ENCODE measurements at regions not wholly inside any gene's neighbourhood (a gene's known extent, or its start where the extent isn't known, plus 50 kb on each side); places are given as distances from the start of the nearest gene placed in this dataset.
A peak's percentile ranks its signal among the peaks of the same experiment; 100 is the strongest.

DNA sequence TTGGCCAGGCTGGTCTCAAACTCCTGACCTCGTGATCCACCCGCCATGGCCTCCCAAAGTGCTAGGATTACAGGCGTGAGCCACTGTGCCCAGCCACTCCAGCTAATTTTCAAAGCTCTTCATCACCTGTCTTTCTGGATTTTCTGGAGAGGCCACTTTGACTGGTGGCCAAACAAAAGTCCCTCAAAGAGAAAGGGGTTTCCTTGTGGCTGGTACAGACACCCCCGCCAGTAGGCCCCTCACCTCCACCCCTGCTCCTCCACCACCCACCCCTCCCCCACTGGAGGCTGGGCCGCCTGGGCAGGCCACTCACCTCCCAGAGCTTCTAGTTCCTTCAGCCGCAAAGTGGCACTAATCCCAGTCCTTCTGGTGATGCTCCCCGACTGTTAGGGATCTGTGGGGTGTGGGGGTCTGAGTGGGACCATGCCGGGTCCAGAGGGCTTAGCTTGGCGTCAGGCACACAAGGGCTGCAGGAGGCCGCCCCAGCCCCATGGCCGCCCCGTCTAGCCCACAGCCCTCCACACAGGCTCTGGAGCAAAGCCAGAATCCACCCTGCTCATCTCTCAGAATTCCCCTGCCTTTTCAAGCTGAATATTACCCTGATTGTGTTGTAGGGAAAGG, 182.0 kb upstream of the IER5L start:
- no peak for TF ChIP-seq CTCF (IDR thresholded peaks at IDR 0.05; ENCODE audit: control extremely low read depth, extremely low read depth, low read depth, missing control alignments)
- no peak for DNase-seq (ENCODE audit: extremely low spot score)
- ChIA-PET POLR2A (no interaction called here), CTCF (interaction anchor here (1.6 kb wide), 1 partner anchor 264 kb away, joined by 4 read pairs; no protein-coding TSS in a partner anchor)

DNA sequence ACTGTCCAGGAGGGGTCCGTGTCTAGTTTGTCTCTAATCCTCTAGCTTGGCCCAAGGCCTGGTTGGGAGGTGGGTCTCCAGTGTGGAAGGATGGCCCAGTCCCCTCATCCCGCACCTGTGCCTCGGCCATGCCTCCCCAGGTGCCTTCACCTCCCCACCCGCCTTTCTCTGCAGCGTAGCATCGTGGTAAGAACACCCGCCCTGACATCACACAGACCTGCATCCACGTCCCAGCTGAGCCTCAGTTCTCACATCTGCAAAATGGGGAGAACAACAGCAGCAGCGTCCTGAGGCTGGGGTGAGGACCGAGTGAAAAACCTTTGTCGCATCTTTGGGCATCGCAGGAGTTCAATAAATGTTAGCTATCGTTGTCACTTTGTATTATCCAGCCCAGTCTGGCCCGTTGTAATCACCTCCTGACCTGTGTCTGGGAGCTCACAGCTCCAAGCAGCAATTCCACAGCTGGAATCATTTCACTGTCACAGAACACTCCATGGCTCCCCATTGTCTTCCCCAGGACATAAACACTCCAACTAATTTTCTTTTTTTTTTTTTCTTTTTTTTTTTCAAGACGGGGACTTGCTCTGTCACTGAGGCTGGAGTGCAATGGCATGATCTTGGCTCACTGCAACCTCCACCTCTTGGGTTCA, 181.2 kb upstream of the IER5L start:
- POLR2A ChIA-PET, result no interaction called here

DNA sequence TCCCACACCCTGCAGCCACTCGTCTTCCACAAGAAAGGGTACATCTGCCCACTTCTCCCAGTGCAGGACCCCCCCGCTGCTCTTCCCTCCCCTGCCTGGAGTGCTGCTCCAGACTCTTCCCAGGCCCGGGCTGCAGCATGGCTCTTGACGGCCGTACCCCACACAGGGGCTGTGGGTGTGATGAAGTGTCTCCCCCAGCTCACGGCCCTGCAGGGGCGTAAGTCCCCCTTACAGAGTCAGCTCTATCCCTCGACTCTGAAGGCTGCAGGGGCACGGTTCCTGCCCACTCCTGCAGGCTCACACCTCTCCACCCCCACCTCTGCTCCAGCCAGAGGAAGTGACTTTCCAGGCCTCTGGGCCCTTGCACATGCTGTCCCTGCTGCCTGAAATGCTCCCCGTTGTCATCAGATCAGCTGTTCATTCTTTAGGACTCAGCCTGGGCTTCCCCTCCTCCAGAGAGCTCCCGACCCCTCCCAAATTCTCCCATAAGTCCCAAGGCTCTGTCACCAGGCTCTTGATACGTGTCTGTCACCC, 180.6 kb upstream of the IER5L start:
- ChIA-PET POLR2A (no interaction called here), CTCF (no interaction called here)
- DNase-seq (ENCODE audit: extremely low spot score), result no peak
- TF ChIP-seq CTCF (IDR thresholded peaks at IDR 0.05; ENCODE audit: control extremely low read depth, extremely low read depth, low read depth, missing control alignments), result no peak

More for the DNA sequence above, 181.2 kb upstream of the IER5L start:
- DNase-seq (ENCODE audit: extremely low spot score), result peak; percentile 15
- CTCF ChIA-PET, result interaction anchor here (1.6 kb wide), 1 partner anchor 265 kb away, joined by 4 read pairs; no protein-coding TSS in a partner anchor
- TF ChIP-seq CTCF (IDR thresholded peaks at IDR 0.05; ENCODE audit: control extremely low read depth, extremely low read depth, low read depth, missing control alignments), result no peak

- no peak for DNase-seq (ENCODE audit: extremely low spot score)
- ChIA-PET CTCF (no interaction called here), POLR2A (no interaction called here)
- TF ChIP-seq CTCF (IDR thresholded peaks at IDR 0.05; ENCODE audit: control extremely low read depth, extremely low read depth, low read depth, missing control alignments), result no peak
Observed at GRCh38 chr9:129357773-129358245, 179.7 kb upstream of the IER5L start.

DNA sequence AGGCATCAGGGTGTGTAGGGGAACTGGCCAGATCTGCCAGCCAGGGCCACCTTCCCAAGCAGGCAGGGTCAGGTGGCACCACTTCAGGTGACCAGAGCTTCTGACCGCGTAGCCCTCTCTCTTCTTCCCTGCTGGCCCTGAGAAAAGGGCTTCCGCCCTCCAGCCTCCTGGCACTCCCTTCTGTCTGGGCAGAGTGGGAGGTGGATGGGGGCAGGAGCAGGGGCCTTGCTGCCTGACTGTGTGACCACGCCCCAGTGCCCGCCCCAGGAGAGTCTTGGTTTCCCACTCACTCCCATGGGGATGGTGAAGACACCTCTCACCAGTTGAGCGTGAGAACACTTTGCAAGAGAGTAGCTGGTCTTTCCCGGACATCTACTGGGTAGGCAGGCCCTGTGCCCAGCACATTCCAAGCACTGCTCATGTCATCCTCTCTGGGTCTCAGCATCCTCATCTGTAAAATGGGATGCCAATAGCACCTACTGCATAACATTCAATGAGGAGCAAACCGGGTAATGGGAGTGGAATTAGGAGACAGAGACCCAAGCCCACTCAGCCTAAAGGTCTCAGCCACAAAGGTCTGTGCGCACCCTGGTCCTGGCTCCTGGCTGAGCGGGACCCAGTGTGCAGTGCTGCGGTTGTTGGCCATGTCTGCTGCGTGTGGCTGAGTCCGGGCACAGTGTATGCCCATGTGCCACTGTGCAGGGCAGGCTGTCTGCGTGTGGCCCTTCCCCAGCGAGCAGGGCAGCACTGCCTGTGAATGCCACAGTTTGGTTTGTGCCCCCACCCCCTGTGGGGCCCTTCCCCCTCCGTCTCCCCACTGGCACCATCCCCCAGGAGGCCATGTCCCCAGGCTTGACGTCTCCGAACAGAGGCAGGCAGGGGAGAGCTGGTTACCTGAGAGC, 179.1 kb upstream of the IER5L start:
- CTCF ChIA-PET, result no interaction called here
- DNase-seq (ENCODE audit: extremely low spot score), result no peak
- TF ChIP-seq CTCF (IDR thresholded peaks at IDR 0.05; ENCODE audit: control extremely low read depth, extremely low read depth, low read depth, missing control alignments), result no peak
- POLR2A ChIA-PET, result no interaction called here

DNA sequence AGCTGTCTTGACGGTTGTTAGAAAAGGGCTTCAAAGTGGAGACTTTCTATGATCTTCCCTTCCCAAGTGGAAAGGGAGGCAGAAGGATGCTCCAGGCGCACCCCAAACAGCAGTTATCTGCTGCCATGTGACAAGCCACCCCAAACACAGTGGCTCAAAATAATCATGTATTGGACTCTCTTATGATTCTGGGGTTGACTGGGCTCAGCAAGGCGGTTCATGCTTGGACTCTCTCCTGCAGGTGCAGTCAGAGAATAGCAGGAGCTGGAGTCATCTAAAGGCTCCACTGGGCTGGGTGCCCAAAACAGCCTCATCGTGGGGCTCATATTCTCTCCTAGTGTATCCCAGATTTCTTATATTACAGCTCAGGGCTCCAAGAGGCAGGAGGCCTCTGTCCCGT, 177.6 kb upstream of the IER5L start:
- ChIA-PET CTCF (interaction anchor here (1.3 kb wide), 1 partner anchor 20 kb away, joined by 3 read pairs; no protein-coding TSS in a partner anchor), POLR2A (no interaction called here)
- no peak for TF ChIP-seq CTCF (IDR thresholded peaks at IDR 0.05; ENCODE audit: control extremely low read depth, extremely low read depth, low read depth, missing control alignments)
- no peak for DNase-seq (ENCODE audit: extremely low spot score)
